ENCODE measurements at regions not wholly inside any gene's neighbourhood (a gene's known extent, or its start where the extent isn't known, plus 50 kb on each side); places are given as distances from the start of the nearest gene placed in this dataset.

- DNase-seq (ENCODE audit: low read depth, low spot score), result no peak
- no peak overlapping the region for H3K27ac ChIP-seq
Measured at GRCh38 chr1:213891989-213892902, 95.5 kb upstream of the PROX1 start.

GRCh38 chr1:213898684-213899083 is 89.1 kb upstream of the PROX1 start:
- DNase-seq (ENCODE audit: low read depth, low spot score), result no peak

GRCh38 chr1:213899413-213899812 is 88.4 kb upstream of the PROX1 start:
- no peak overlapping the region for H3K27ac ChIP-seq
- no peak for DNase-seq (ENCODE audit: low read depth, low spot score)

More at GRCh38 chr1:213898684-213899083, 89.1 kb upstream of the PROX1 start:
- H3K27ac ChIP-seq, result no peak overlapping the region

- DNase-seq (ENCODE audit: low read depth, low spot score), result no peak
- H3K27ac ChIP-seq, result no peak overlapping the region
Measured at GRCh38 chr1:213905344-213905743, 82.4 kb upstream of the PROX1 start.

GRCh38 chr1:213908521-213908920 is 79.3 kb upstream of the PROX1 start:
- no peak overlapping the region for H3K27ac ChIP-seq
- DNase-seq (ENCODE audit: low read depth, low spot score), result no peak

GRCh38 chr1:213914392-213914791 is 73.4 kb upstream of the PROX1 start:
- H3K27ac ChIP-seq, result no peak overlapping the region
- no peak for DNase-seq (ENCODE audit: low read depth, low spot score)

GRCh38 chr1:213921311-213921710 is 66.5 kb upstream of the PROX1 start:
- no peak for DNase-seq (ENCODE audit: low read depth, low spot score)
- no peak overlapping the region for H3K27ac ChIP-seq

GRCh38 chr1:213921712-213922111 is 66.1 kb upstream of the PROX1 start:
- no peak overlapping the region for H3K27ac ChIP-seq
- no peak for DNase-seq (ENCODE audit: low read depth, low spot score)

GRCh38 chr1:213925531-213926182 is 62.1 kb upstream of the PROX1 start:
- no peak overlapping the region for H3K27ac ChIP-seq

GRCh38 chr1:213927846-213928245 is 59.9 kb upstream of the PROX1 start:
- H3K27ac ChIP-seq, result no peak overlapping the region
- DNase-seq (ENCODE audit: low read depth, low spot score), result no peak

More at GRCh38 chr1:213925531-213926182, 62.1 kb upstream of the PROX1 start:
- DNase-seq (ENCODE audit: low read depth, low spot score), result peak; percentile 8

- no peak for DNase-seq (ENCODE audit: low read depth, low spot score)
- no peak overlapping the region for H3K27ac ChIP-seq
Measured at GRCh38 chr1:213929398-213929797, 58.4 kb upstream of the PROX1 start.

GRCh38 chr1:213931836-213932235 is 55.9 kb upstream of the PROX1 start:
- H3K27ac ChIP-seq, result no peak overlapping the region
- no peak for DNase-seq (ENCODE audit: low read depth, low spot score)

- DNase-seq (ENCODE audit: low read depth, low spot score), result no peak
- no peak overlapping the region for H3K27ac ChIP-seq
Measured at GRCh38 chr1:213933336-213933735, 54.4 kb upstream of the PROX1 start.

- peak; percentile 29 for DNase-seq (ENCODE audit: low read depth, low spot score)
- no peak overlapping the region for H3K27ac ChIP-seq
Measured at GRCh38 chr1:213934649-213935048, 53.1 kb upstream of the PROX1 start.

GRCh38 chr1:213936571-213936970 is 51.2 kb upstream of the PROX1 start:
- no peak for DNase-seq (ENCODE audit: low read depth, low spot score)
- H3K27ac ChIP-seq, result no peak overlapping the region
